ENCODE measurements at regions not wholly inside any gene's neighbourhood (a gene's known extent, or its start where the extent isn't known, plus 50 kb on each side); places are given as distances from the start of the nearest gene placed in this dataset.

DNA sequence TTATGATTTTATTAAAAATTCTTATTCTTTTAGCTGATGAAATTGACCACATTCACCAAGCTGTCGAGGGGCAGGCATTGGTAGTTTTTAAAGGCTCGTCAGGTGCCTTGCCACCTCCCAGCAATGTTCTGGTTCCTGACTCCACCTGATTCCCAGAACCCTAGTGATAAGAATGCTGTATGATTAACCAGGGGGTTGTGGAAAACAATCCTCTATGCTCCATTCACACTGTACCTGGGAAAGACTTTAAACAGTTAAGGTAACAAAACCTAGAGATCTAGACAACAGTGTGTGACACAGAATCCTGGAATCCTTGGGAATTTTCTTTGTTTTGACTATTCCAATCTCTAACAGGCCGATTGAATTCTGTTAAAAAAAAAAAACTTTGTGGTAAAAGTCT is 165.7 kb upstream of the OLIG3 start:
- intact Hi-C loops (cut with micrococcal nuclease; ENCODE audit: unreplicated experiment): no loop called here
- TF ChIP-seq, protein P1, sequence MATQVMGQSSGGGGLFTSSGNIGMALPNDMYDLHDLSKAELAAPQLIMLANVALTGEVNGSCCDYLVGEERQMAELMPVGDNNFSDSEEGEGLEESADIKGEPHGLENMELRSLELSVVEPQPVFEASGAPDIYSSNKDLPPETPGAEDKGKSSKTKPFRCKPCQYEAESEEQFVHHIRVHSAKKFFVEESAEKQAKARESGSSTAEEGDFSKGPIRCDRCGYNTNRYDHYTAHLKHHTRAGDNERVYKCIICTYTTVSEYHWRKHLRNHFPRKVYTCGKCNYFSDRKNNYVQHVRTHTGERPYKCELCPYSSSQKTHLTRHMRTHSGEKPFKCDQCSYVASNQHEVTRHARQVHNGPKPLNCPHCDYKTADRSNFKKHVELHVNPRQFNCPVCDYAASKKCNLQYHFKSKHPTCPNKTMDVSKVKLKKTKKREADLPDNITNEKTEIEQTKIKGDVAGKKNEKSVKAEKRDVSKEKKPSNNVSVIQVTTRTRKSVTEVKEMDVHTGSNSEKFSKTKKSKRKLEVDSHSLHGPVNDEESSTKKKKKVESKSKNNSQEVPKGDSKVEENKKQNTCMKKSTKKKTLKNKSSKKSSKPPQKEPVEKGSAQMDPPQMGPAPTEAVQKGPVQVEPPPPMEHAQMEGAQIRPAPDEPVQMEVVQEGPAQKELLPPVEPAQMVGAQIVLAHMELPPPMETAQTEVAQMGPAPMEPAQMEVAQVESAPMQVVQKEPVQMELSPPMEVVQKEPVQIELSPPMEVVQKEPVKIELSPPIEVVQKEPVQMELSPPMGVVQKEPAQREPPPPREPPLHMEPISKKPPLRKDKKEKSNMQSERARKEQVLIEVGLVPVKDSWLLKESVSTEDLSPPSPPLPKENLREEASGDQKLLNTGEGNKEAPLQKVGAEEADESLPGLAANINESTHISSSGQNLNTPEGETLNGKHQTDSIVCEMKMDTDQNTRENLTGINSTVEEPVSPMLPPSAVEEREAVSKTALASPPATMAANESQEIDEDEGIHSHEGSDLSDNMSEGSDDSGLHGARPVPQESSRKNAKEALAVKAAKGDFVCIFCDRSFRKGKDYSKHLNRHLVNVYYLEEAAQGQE (IDR thresholded peaks at IDR 0.05; ENCODE audit: insufficient read depth in 1 of 2, low read depth in 2 of 2, low read length in 1 of 2): no peak
- TF ChIP-seq TCF7L2 (IDR thresholded peaks at IDR 0.05; ENCODE audit: low read depth, low read length) (no peak), SIN3A (IDR thresholded peaks at IDR 0.05; ENCODE audit: borderline replicate concordance, insufficient read depth, low read depth, low read length) (no peak), POLR2AphosphoS5 (IDR thresholded peaks at IDR 0.05; ENCODE audit: low read depth, low read length) (no peak)
- TF ChIP-seq, protein P2, sequence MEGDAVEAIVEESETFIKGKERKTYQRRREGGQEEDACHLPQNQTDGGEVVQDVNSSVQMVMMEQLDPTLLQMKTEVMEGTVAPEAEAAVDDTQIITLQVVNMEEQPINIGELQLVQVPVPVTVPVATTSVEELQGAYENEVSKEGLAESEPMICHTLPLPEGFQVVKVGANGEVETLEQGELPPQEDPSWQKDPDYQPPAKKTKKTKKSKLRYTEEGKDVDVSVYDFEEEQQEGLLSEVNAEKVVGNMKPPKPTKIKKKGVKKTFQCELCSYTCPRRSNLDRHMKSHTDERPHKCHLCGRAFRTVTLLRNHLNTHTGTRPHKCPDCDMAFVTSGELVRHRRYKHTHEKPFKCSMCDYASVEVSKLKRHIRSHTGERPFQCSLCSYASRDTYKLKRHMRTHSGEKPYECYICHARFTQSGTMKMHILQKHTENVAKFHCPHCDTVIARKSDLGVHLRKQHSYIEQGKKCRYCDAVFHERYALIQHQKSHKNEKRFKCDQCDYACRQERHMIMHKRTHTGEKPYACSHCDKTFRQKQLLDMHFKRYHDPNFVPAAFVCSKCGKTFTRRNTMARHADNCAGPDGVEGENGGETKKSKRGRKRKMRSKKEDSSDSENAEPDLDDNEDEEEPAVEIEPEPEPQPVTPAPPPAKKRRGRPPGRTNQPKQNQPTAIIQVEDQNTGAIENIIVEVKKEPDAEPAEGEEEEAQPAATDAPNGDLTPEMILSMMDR (IDR thresholded peaks at IDR 0.05): no peak
- BruUV-seq (replicated peaks): no TSS peak

DNA sequence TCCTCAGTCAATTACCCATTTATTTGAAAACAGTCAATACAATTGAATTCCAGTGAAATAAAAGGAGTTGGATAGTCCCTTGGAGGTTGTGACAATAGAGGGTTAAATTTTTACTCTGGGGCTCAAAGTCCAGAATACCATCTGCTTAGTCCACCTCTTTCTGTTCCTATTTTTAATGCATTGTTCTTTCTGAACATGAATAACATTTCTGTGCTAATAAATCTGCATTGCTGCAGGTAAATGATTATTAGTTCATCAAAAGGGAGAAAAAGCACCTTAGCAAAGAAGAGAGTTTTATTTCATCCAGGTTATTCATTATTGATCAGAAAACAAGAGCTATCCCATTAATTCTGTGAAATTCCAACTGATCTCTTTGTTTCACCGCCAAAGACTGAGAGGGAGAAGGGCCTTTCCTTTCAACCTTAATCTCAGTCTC is 166.1 kb upstream of the OLIG3 start:
- no peak for ATAC-seq
- BruUV-seq (replicated peaks): no TSS peak

More for the DNA sequence above, 165.7 kb upstream of the OLIG3 start:
- Histone ChIP-seq H3K27ac (ENCODE audit: low read length) (no peak overlapping the region), H3K9me3 (ENCODE audit: control insufficient read depth, insufficient read depth, low read depth, low read length) (peaks cover 4% of the 10 kb centered on the region; the same call in 1 of the 2 replicates), H3K4me3 (ENCODE audit: low read depth in 2 of 2, low read length in 2 of 2) (no peak overlapping the region), H3K27me3 (ENCODE audit: control insufficient read depth, insufficient read depth, low read length) (no peaks in the 10 kb centered on the region), H3K4me1 (ENCODE audit: control insufficient read depth, insufficient read depth, low read length) (no peaks in the 10 kb centered on the region), H3K36me3 (ENCODE audit: control insufficient read depth, insufficient read depth, low read length) (no peaks in the 10 kb centered on the region)
- no peak for ATAC-seq
- ChIA-PET POLR2A (no interaction called here), CTCF (no interaction called here)
- DNase-seq (ENCODE audit: low read depth, low spot score): no peak
- in situ Hi-C loops (cut with HindIII; ENCODE audit: low pct_unique_long_range_greater_than_20kb, low sequenced_read_pairs): no loop called here

More for the DNA sequence above, 166.1 kb upstream of the OLIG3 start:
- CTCF ChIA-PET: no interaction called here
- Histone ChIP-seq H3K27me3 (ENCODE audit: control insufficient read depth, insufficient read depth, low read length) (no peaks in the 10 kb centered on the region; the same call in 1 of the 2 replicates), H3K27ac (ENCODE audit: low read length) (no peak overlapping the region), H3K4me1 (ENCODE audit: control insufficient read depth, insufficient read depth, low read length) (no peaks in the 10 kb centered on the region), H3K36me3 (ENCODE audit: control insufficient read depth, insufficient read depth, low read length) (no peaks in the 10 kb centered on the region), H3K9me3 (ENCODE audit: control insufficient read depth, insufficient read depth, low read depth, low read length) (no peaks in the 10 kb centered on the region), H3K4me3 (ENCODE audit: low read depth in 2 of 2, low read length in 2 of 2) (no peak overlapping the region)
- TF ChIP-seq, protein P1 (IDR thresholded peaks at IDR 0.05; ENCODE audit: insufficient read depth in 1 of 2, low read depth in 2 of 2, low read length in 1 of 2): no peak
- TF ChIP-seq, protein P2 (IDR thresholded peaks at IDR 0.05): no peak
- TF ChIP-seq POLR2AphosphoS5 (IDR thresholded peaks at IDR 0.05; ENCODE audit: low read depth, low read length) (no peak), SIN3A (IDR thresholded peaks at IDR 0.05; ENCODE audit: borderline replicate concordance, insufficient read depth, low read depth, low read length) (no peak), TCF7L2 (IDR thresholded peaks at IDR 0.05; ENCODE audit: low read depth, low read length) (no peak)
- in situ Hi-C loops (cut with HindIII; ENCODE audit: low pct_unique_long_range_greater_than_20kb, low sequenced_read_pairs) (no loop called here), intact Hi-C loops (cut with micrococcal nuclease; ENCODE audit: unreplicated experiment) (no loop called here)
- POLR2A ChIA-PET: no interaction called here
- DNase-seq (ENCODE audit: low read depth, low spot score): no peak

Data from Panc1 (cell line).